Kidney capillary endothelial cell (primary cell): ENCODE measurements at regions not wholly inside any gene's neighbourhood (a gene's known extent, or its start where the extent isn't known, plus 50 kb on each side); places are given as distances from the start of the nearest gene placed in this dataset.

Source experiments
- DNase-seq: peaks from one replicate; pipeline ENCODE4 v3.0.0-alpha.2; 2018; ENCODE audit warnings: low spot score

DNA sequence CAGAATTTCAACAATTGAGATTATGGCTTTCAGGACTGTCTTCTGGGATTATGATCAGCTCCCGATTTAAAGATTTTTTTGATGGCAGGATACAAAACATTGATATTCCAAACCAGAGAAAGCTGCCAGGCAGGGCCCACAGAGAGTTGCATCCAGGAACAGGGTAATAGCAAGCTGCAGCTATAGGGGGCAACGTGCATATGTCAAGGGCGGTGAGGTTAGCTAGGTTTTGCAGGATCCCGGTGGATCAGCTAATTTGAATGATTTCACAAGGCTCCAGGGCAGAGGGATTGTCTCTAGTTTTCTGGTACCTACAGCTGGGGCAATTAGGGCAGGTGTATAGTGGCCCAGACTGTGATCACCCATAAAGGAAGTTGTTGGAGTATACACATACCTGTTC is 339.4 kb downstream of the CHSY3 start:
- no peak for DNase-seq

DNA sequence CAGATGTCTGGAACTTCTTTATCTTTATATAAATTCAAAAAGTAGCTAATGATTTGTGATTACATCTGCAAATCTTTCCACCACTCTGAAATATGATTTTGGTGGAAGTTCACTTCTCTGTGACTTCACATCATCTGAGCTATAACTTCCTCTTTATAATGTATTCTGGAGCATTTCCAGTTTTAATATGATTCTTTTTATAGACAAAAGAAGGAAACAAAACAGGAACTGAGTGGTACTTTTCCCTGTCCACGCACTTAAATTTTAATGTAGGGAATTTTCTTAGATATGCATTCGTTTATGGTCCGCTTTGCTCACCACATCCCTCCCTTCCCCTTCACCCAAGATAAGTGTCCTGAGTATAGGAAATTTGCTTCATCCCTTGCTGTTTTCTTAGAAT is 333.5 kb downstream of the CHSY3 start:
- peak; percentile 42 for DNase-seq
